NCI-H2196 (cell line): ENCODE measurements at regions not wholly inside any gene's neighbourhood (a gene's known extent, or its start where the extent isn't known, plus 50 kb on each side); places are given as distances from the start of the nearest gene placed in this dataset.

Experiments used
- DNase-seq: peaks from one replicate; lab custom pipeline; 2025; ENCODE audit not compliant: unreplicated experiment; lab: John Stamatoyannopoulos, UW

- no peak for DNase-seq
These were observed 84.3 kb downstream of the MCFD2 start for GRCh38 chr2:46831051-46831868.

- DNase-seq = no peak
These were observed 86.2 kb downstream of the MCFD2 start for GRCh38 chr2:46829231-46829995.

- no peak for DNase-seq
These were observed 86.9 kb downstream of the MCFD2 start for GRCh38 chr2:46828491-46829230.

- DNase-seq = no peak
These were observed 87.5 kb downstream of the MCFD2 start for GRCh38 chr2:46828135-46828438.

GRCh38 chr2:46827274-46828134, 88.1 kb downstream of the MCFD2 start:
- DNase-seq = no peak

GRCh38 chr2:46826569-46827245, 88.9 kb downstream of the MCFD2 start:
- DNase-seq = no peak

- DNase-seq = no peak
These were observed 89.6 kb downstream of the MCFD2 start for GRCh38 chr2:46825939-46826568.

DNA sequence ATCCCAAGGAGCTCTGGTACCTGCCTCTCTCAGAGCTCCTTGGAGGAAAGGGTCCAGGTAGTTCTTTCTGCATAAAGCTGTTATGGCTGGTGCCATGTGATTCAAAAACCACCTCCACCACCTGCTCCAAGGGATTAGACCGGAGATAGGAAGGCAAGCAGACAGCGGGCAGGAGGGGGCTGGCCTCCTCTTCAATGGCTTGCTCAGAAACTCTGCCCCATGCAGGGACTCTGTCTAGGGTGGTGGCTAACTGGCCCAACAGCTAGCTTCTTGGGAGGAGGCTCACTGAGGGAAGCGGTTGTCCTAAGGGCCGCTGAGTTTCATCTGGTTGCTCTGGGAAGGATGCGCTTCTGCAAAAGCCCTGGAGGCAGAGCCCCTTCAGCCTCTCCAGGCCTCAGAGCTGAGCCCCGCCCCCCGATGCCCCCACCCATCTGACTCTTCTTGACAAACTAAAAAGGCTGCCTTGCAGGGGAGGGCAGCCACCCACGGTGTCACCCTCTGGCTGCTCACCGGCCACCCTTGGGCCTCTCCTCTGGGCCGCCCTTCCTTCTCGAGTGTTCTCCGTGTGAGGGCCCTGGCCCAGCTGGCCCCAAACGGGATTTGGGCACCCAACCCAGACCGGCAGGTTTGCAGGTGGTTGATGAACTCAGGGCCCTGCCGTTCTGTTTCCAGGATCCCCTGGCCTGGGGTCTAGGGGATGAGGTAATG, 90.2 kb downstream of the MCFD2 start:
- no peak for DNase-seq

- no peak for DNase-seq
These were observed 91.0 kb downstream of the MCFD2 start for GRCh38 chr2:46824611-46825010.

DNA sequence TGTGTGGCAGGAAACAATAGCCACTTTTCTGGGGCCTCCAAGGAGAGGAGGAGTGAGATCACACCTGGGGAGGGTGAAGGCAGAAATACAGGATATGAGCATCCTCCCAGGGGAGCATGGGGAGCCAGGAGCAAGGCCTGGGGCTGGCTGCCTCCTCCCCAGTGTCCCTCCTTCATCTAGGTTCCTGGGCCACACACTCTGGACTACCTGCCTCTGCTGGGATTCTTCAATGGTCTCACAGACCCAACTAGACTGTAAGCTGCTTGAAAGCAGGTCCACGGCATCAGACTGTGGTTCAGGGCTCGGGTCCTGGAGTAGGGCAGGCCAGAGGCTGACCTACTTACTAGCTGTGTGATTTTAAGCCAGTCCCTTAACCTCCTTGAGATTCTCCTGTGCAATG, 94.0 kb downstream of the MCFD2 start:
- no peak for DNase-seq

GRCh38 chr2:46818819-46819218, 96.8 kb downstream of the MCFD2 start:
- DNase-seq = no peak

DNA sequence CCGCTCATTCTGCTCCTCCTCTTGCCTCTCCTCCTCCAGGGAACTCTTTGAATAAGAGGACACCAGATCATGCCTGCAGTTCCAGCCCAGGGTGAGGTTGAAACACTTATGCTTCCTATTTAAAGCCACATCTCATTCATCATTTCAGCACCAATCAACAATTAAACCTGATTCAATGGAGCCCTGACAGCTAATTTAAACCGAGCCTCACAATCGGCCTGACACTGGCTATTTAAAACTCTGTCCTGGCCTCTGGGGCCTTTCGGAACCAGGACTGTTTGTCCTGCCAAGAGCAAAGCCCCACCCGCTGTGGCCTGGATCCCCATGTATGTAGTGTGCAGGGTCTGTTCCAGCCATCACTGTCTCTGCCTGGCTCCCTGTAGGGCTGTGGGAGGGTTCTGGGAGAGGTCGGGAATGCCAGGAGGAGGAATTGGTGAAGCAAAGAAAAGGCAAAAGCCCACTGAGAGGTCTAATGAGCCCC, 97.4 kb downstream of the MCFD2 start:
- no peak for DNase-seq

GRCh38 chr2:46816846-46817726, 98.5 kb downstream of the MCFD2 start:
- no peak for DNase-seq

DNA sequence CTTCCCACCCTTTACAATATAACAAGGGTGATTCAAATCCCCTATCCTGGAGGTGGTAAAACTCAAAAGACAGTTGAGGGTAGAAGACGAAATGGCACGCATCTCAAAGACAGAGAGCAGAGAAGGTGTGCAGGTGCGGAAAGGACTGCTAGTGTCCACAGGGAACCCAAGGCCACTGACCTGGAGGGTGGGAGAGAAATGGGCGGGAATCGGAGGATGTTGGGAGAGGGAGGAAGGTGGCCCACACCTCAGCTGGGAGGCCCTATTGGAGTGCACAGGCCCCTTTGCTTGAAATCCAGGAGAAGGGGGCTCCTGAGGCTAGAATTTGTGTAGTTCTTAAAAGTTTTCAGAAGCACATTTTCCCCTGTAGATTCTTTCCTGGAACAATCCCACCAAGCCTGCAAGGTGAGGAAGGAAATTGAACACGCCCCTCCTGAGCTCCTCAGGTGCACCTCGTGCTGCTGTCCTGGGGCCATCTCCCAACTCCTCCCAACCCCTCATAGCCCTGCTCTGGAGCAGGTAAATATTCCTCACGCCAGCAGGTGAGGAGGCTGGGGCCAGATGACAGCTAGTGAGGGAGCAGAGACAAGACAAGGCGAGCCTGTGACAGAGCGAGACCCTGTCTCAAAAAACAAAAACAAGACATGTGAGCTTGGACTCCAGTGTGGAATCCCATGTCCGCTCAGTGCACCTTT, 99.3 kb downstream of the MCFD2 start:
- no peak for DNase-seq

GRCh38 chr2:46815121-46815802, 100.3 kb downstream of the MCFD2 start:
- DNase-seq = no peak

- DNase-seq = no peak
These were observed 101.2 kb downstream of the MCFD2 start for GRCh38 chr2:46814160-46814961.
